Heart right ventricle (tissue), 16 donors: ENCODE measurements at regions not wholly inside any gene's neighbourhood (a gene's known extent, or its start where the extent isn't known, plus 50 kb on each side); places are given as distances from the start of the nearest gene placed in this dataset.

Experiments
- ATAC-seq, 8 donors: fragments of 200-7000 bp; cut with Tn5 transposase; one replicate each; pipeline ENCODE4 v1.9.1; 2020; ENCODE audit warnings: mild to moderate bottlenecking in 8 of 8, moderate library complexity in 8 of 8, moderate number of reproducible peaks in 1 of 8
- DNase-seq, 2 donors: peaks; one replicate each; pipeline ENCODE4 v3.0.0-alpha.2; 2020
- H3K27ac ChIP-seq, 10 donors: fragments of 200-600 bp; sonication (generic) in 2 of 10; one replicate each; pipeline versions ENCODE4 v1.5.0 to v1.8.0; 2020 to 2022; ENCODE audit warnings: mild to moderate bottlenecking in 3 of 10
- H3K27me3 ChIP-seq, 7 donors: fragments of 200-600 bp; one replicate each; pipeline ENCODE4 v1.8.0; 2021 to 2022; ENCODE audit warnings: mild to moderate bottlenecking in 2 of 7
- H3K36me3 ChIP-seq, 9 donors: fragments of 200-600 bp; sonication (generic) in 1 of 9; one replicate each; pipeline versions ENCODE4 v1.5.0 to v1.8.0; 2020 to 2022; ENCODE audit warnings: mild to moderate bottlenecking in 2 of 9
- H3K4me1 ChIP-seq, 9 donors: fragments of 200-600 bp; sonication (generic) in 1 of 9; one replicate each; pipeline versions ENCODE4 v1.5.0 to v1.8.0; 2020 to 2022; ENCODE audit warnings: mild to moderate bottlenecking in 4 of 9
- H3K4me3 ChIP-seq, 10 donors: fragments of 200-600 bp; sonication (generic) in 2 of 10; one replicate each; pipeline versions ENCODE4 v1.5.0 to v1.8.0; 2020 to 2022; ENCODE audit warnings: mild to moderate bottlenecking in 7 of 10, moderate library complexity in 2 of 10
- H3K9me3 ChIP-seq, 11 donors: fragments of 200-600 bp in 10 of 11; sonication (generic) in 2 of 11; one replicate each; pipeline versions ENCODE4 v1.5.0 to v1.8.0; 2013 to 2022; ENCODE audit warnings: mild to moderate bottlenecking in 2 of 11, control low read depth in 1 of 11, moderate library complexity in 1 of 11
- WGBS, 2 donors: extraction: QIAGEN DNeasy Blood & Tissue Kit; methylation state at CpG; one replicate each; pipeline ENCODE4 v1.1.7; 2013; ENCODE audit warnings: inconsistent platforms in 1 of 2; 5-methylcytosine and 5-hydroxymethylcytosine counted together
- intact Hi-C, 10 donors: fragments of 100-400 bp; cut with DNase I; formaldehyde crosslinking; loops; one replicate each; pipeline versions ENCODE4 v1.11.1 to v1.14.2; 2022
- TF ChIP-seq, protein P1 (sequence below), 9 donors: fragments of 200-600 bp; sonication (generic) in 2 of 9; IDR thresholded peaks; one replicate each; pipeline versions ENCODE4 v1.5.0 to v1.8.0; 2021 to 2022; ENCODE audit warnings: antibody characterized with exemption in 9 of 9, mild to moderate bottlenecking in 5 of 9, moderate library complexity in 1 of 9
- donor health status: Arrhythmogenic right ventricular cardiomyopathy.
- donor health status: ischemic (EF 13 %, LVEDD 7.1; RV severe dilation, severe dysfunction).
- donor health status: healthy with polysubstance abuse.
- donor health status: DM: no; HTN: yes; CAD: no.
- donor health status: DM: no; HTN: no; CAD: no.
- donor health status: ischemic (EF 25% LVEDD 6.9; RV normal size, moderate dysfunction).
- donor health status: ischemic (EF 25% LVEDD 5.7; RV mildly dilated, moderate dysfunction).
- donor health status: healthy.
- donor health status: DM: yes; HTN: yes; CAD: no.
- donor health status: Ischemic cardiomyopathy.
- donor health status: ischemic (EF 35%, LVEDD 5.7; RV mildly dilated, moderate dysfunction).
- donor health status: nonischemic (EF 11% LVEDD 7.7; RV severe dilation, severe dysfunction).
- donor health status: DM: yes; HTN: yes; CAD: no.
- donor health status: PGD.
- donor health status: ischemic (EF 29% LVEDD 5.4; RV normal size, mild dysfunction).
- donor health status: nonischemic (EF 23%, LVEDD 6.1; RV moderate dilation, normal function).

DNA sequence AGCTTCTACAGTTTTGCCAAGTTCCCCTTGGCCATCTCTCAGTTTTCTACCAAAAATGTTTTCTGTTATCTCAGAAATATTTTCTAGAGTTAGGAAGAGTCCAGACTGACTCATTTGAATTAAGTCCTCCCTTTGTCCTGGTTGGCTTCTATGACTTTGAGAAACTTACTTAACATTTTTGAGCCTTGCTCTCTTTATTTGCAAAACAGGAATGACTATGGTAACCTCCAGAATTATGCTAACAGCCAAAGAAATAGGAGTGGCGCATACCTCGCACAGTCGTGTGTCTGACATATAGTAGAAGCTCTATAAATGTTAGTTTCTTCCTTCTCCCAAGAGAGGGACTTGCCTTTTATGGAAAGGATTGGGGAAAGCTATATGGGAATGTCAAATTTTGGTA lies 841.1 kb downstream of the TSN start:
- Histone ChIP-seq H3K9me3 (no peaks in the 10 kb centered on the region), H3K4me3 (no peak overlapping the region), H3K4me1 (no peaks in the 10 kb centered on the region), H3K36me3 (no peaks in the 10 kb centered on the region), H3K27me3 (no peaks in the 10 kb centered on the region), H3K27ac (no peak overlapping the region)
- WGBS, 2 donors, result 44 to 70% methylated on average over 3 of the region's 3 CpGs
- intact Hi-C loops, result no loop called here
- TF ChIP-seq, protein P1, sequence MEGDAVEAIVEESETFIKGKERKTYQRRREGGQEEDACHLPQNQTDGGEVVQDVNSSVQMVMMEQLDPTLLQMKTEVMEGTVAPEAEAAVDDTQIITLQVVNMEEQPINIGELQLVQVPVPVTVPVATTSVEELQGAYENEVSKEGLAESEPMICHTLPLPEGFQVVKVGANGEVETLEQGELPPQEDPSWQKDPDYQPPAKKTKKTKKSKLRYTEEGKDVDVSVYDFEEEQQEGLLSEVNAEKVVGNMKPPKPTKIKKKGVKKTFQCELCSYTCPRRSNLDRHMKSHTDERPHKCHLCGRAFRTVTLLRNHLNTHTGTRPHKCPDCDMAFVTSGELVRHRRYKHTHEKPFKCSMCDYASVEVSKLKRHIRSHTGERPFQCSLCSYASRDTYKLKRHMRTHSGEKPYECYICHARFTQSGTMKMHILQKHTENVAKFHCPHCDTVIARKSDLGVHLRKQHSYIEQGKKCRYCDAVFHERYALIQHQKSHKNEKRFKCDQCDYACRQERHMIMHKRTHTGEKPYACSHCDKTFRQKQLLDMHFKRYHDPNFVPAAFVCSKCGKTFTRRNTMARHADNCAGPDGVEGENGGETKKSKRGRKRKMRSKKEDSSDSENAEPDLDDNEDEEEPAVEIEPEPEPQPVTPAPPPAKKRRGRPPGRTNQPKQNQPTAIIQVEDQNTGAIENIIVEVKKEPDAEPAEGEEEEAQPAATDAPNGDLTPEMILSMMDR (IDR thresholded peaks at IDR 0.05), result no peak
- ATAC-seq, result no peak
- no peak for DNase-seq

DNA sequence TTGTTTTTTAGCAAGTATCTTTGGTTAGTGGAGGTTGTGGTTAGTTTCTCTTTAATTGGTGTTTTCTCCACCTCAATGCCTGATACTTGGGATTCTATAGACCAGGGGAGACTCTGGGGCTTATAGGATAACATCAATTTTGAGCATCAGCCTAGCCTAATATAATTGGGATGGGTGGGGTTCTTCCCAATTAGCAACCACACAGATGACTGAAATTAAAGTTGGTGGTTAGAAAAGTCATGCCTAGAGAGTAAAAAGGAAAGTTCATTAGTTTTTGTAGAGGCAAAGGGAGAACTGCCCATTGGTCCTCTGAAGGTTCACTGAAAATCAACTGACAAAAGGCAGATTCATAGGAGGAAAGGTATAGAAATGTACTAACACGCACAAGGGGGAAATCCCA lies 843.3 kb downstream of the TSN start:
- TF ChIP-seq, protein P1 (IDR thresholded peaks at IDR 0.05), result no peak
- no peaks in the 10 kb centered on the region for H3K9me3 ChIP-seq
- intact Hi-C loops, result no loop called here
- no peak for DNase-seq
- no peak for ATAC-seq
- no peak overlapping the region for H3K4me3 ChIP-seq
- H3K27me3 ChIP-seq, result no peaks in the 10 kb centered on the region
- no peaks in the 10 kb centered on the region for H3K36me3 ChIP-seq
- H3K27ac ChIP-seq, result no peak overlapping the region
- WGBS, 2 donors, result 84 to 90% methylated on average over 1 of the region's 1 CpG
- H3K4me1 ChIP-seq, result no peaks in the 10 kb centered on the region

DNA sequence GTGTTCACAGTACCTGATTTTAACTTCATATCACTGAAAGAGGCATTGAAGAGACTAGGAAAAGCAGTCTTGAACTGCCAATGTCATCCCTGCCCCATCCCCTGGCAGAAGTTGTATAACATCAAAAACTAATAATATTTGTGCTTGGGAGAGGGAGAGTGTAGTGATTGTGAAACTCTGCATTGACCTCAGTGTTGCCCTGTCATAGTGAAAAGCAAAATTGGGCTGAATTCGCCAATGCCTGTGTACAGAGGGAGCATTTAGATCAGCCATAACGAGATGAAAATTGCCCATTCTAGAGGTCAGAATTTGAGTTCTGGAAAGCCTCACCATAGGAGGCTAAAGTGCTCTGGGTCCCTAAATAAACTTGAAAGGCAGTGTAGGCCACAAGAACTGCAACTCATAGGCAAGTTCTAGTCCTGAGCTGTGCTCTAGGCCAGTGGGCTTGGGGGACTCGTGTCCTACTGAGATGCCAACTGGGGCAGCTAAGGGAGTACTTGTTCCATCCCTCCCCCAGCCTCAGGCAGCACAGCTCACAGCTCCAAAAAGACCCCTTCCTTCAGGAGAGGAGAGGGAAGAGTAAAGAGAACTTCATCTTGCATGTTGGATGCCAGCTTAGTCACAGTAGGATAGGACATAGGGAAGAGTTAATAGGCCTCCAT lies 855.6 kb downstream of the TSN start:
- DNase-seq (no peak), ATAC-seq (no peak)
- Histone ChIP-seq H3K4me1 (no peaks in the 10 kb centered on the region), H3K9me3 (peaks cover 0 to 24% (median 0%) of the 10 kb centered on the region in 11 donors), H3K27ac (no peak overlapping the region), H3K4me3 (no peak overlapping the region), H3K36me3 (no peaks in the 10 kb centered on the region), H3K27me3 (no peaks in the 10 kb centered on the region)
- WGBS, 2 donors, result 83 to 93% methylated on average over 3 of the region's 3 CpGs
- intact Hi-C loops, result no loop called here
- TF ChIP-seq, protein P1 (IDR thresholded peaks at IDR 0.05), result no peak

DNA sequence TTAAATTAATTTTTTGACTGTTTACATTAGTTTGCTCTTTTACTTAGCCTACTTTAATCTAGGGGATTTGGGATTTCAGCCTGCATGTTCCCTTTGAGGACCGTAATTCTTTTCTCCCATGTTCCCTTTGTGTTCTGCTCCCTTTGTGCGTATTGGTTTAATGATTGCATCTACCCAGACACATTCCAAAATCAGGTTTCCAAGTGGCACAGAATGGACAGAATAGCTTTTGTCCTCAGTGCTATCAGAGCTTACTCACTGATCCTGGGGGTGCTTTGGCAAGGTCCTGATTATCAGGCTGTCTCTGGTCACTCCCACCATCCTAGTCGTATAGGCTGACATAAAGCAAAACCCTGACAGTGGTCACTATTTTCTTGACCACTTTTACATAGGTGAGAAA lies 867.5 kb downstream of the TSN start:
- peaks cover 0 to 17% (median 7%) of the 10 kb centered on the region in 11 donors for H3K9me3 ChIP-seq
- TF ChIP-seq, protein P1 (IDR thresholded peaks at IDR 0.05), result no peak
- intact Hi-C loops, result loop anchor here in 1 of 10 donors (5.0 kb wide), 1 partner anchor 1596 kb away; no protein-coding TSS in a partner anchor
- no peak overlapping the region for H3K27ac ChIP-seq
- H3K4me3 ChIP-seq, result no peak overlapping the region
- no peaks in the 10 kb centered on the region for H3K27me3 ChIP-seq
- WGBS, 2 donors, result 32 to 76% methylated on average over 3 of the region's 3 CpGs
- H3K36me3 ChIP-seq, result no peaks in the 10 kb centered on the region
- no peaks in the 10 kb centered on the region for H3K4me1 ChIP-seq
- no peak for DNase-seq
- ATAC-seq, result no peak
